PC-9 (cell line): ENCODE measurements at regions not wholly inside any gene's neighbourhood (a gene's known extent, or its start where the extent isn't known, plus 50 kb on each side); places are given as distances from the start of the nearest gene placed in this dataset.

Experiments used
- CTCF ChIP-seq: fragments of 200-600 bp; sonication (generic); conservative IDR thresholded peaks from 2 replicates; pipeline ENCODE4 v1.6.1; 2017; ENCODE audit warnings: mixed run types, antibody characterized with exemption, mild to moderate bottlenecking, moderate library complexity
- EZH2 ChIP-seq: fragments of 200-600 bp; sonication (generic); IDR thresholded peaks from 2 replicates; pipeline ENCODE4 v1.8.0; 2017; ENCODE audit warnings: antibody characterized with exemption, low read depth

DNA sequence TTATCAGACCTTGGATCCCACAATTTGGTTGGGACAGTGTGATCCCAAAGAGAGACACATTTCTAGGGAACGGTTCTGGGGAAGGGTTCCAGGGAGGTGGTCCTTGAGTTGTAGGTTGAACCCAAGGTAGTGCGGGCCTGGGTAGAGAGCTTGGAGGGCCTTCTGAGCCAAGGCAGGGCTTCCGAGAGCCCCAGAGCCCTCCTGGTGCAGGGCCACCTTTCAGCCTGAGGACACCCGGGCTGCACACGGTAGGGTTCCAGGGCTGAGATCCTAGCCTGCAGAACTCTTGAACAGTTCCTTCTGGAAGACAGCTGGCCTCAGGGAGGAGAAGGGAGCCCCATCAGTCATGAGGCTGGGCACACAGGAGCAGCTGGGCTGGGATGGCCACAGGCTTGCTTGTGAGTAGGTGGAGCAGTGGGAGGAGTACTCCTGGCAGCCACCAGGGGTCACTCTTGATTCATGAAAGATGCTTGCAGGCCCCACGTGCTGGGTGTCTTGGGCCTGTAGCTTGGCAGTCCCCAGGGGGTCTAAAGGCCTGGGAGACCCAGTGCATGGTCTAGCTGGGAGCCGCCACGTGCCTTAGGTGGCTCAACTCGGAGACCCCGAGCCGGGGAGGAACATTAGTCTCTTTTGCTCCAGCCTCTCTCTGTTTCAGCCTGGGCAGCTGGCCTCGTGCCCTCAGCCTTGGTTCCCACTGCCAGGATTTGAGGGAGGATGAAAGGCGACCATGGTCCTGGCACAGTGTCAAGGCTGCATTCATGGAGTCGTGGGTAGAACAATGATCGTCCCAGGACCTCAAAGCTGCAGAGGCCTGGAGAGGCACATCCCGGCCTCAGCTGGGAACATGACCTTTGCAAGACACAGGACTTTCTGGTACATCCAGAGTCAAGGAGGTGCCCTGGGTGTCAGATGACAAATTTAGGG lies 381.6 kb downstream of the TYW1 start:
- TF ChIP-seq CTCF (peak; percentile 92), EZH2 (no peak)
